Mucosa of descending colon (tissue), 3 donors: ENCODE measurements at regions not wholly inside any gene's neighbourhood (a gene's known extent, or its start where the extent isn't known, plus 50 kb on each side); places are given as distances from the start of the nearest gene placed in this dataset.

Experiments
- ATAC-seq: fragments of 200-7000 bp; cut with Tn5 transposase; one replicate; pipeline ENCODE4 v1.9.1; 2020; ENCODE audit warnings: mild to moderate bottlenecking, moderate library complexity
- DNase-seq, 3 donors: peaks; one replicate each; pipeline ENCODE4 v3.0.0-alpha.2; 2020
- H3K36me3 ChIP-seq: fragments of 200-600 bp; one replicate; pipeline ENCODE4 v1.8.0; 2021; ENCODE audit warnings: low read depth, mild to moderate bottlenecking
- H3K4me1 ChIP-seq: fragments of 200-600 bp; one replicate; pipeline ENCODE4 v1.8.0; 2021; ENCODE audit warnings: low read depth, mild to moderate bottlenecking
- H3K4me3 ChIP-seq: fragments of 200-600 bp; one replicate; pipeline ENCODE4 v1.8.0; 2021; ENCODE audit warnings: mild to moderate bottlenecking
- H3K9me3 ChIP-seq: fragments of 200-600 bp; one replicate; pipeline ENCODE4 v1.8.0; 2021; ENCODE audit warnings: mild to moderate bottlenecking
- intact Hi-C, 2 donors: fragments of 100-400 bp; cut with DNase I in 1 of 2; cut with micrococcal nuclease in 1 of 2; formaldehyde crosslinking; loops; one replicate each; pipeline versions ENCODE4 v1.11.0 to v1.11.1; 2022; cut with DNase I, micrococcal nuclease
- TF ChIP-seq, protein P1 (sequence below): fragments of 200-600 bp; IDR thresholded peaks from one replicate; pipeline ENCODE4 v1.8.0; 2022; ENCODE audit warnings: antibody characterized with exemption, mild to moderate bottlenecking
- donor health status: DM: no; HTN: no; CAD: no; lungs with moderate emphysema.
- donor health status: DM: no; HTN: no; CAD: no.
- donor health status: DM: no; HTN: yes; CAD: no.

- no peaks in the 10 kb centered on the region for H3K36me3 ChIP-seq
- H3K4me3 ChIP-seq: no peak overlapping the region
- no peaks in the 10 kb centered on the region for H3K4me1 ChIP-seq
- intact Hi-C loops: no loop called here
- peaks cover 15% of the 10 kb centered on the region for H3K9me3 ChIP-seq
- DNase-seq (no peak), ATAC-seq (no peak)
- TF ChIP-seq, protein P1, sequence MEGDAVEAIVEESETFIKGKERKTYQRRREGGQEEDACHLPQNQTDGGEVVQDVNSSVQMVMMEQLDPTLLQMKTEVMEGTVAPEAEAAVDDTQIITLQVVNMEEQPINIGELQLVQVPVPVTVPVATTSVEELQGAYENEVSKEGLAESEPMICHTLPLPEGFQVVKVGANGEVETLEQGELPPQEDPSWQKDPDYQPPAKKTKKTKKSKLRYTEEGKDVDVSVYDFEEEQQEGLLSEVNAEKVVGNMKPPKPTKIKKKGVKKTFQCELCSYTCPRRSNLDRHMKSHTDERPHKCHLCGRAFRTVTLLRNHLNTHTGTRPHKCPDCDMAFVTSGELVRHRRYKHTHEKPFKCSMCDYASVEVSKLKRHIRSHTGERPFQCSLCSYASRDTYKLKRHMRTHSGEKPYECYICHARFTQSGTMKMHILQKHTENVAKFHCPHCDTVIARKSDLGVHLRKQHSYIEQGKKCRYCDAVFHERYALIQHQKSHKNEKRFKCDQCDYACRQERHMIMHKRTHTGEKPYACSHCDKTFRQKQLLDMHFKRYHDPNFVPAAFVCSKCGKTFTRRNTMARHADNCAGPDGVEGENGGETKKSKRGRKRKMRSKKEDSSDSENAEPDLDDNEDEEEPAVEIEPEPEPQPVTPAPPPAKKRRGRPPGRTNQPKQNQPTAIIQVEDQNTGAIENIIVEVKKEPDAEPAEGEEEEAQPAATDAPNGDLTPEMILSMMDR: no peak
Measured at GRCh38 chr17:53736516-53737240, 86.0 kb upstream of the KIF2B start.

DNA sequence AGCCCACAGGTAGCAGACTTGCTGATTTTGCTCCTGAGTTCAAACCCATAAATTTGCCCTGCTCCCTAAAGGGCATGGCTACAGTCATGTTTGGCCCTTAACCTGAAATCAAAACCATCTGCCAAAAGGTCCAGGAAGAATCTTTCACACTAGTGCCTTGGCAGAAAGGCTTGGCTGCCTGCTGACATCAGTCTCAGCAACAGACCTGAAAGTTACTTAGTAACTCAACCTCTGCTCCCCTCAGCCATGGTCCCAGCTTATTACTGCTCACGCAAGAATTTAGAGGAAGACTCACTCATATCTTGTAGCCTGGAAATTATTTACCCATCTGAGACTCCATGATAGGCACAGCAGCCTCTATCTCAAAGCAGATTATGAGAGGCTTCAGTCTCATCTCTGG lies 98.0 kb upstream of the KIF2B start:
- H3K36me3 ChIP-seq: no peaks in the 10 kb centered on the region
- intact Hi-C loops: no loop called here
- H3K4me1 ChIP-seq: no peaks in the 10 kb centered on the region
- H3K4me3 ChIP-seq: no peak overlapping the region
- TF ChIP-seq, protein P1: no peak
- ATAC-seq: no peak
- DNase-seq: no peak
- peaks cover 39% of the 10 kb centered on the region for H3K9me3 ChIP-seq

- no peaks in the 10 kb centered on the region for H3K4me1 ChIP-seq
- no peak for DNase-seq
- no peak for ATAC-seq
- peaks cover 35% of the 10 kb centered on the region for H3K9me3 ChIP-seq
- intact Hi-C loops: no loop called here
- H3K4me3 ChIP-seq: no peak overlapping the region
- TF ChIP-seq, protein P1: no peak
- no peaks in the 10 kb centered on the region for H3K36me3 ChIP-seq
Measured at GRCh38 chr17:53722407-53722806, 100.3 kb upstream of the KIF2B start.

- intact Hi-C loops: no loop called here
- TF ChIP-seq, protein P1: no peak
Measured at GRCh38 chr17:53721101-53721500, 101.6 kb upstream of the KIF2B start.

GRCh38 chr17:53719229-53719628 lies 103.5 kb upstream of the KIF2B start:
- Histone ChIP-seq H3K9me3 (peaks cover 23% of the 10 kb centered on the region), H3K36me3 (no peaks in the 10 kb centered on the region), H3K4me3 (no peak overlapping the region), H3K4me1 (no peaks in the 10 kb centered on the region)
- DNase-seq: no peak
- ATAC-seq: no peak
- TF ChIP-seq, protein P1: no peak
- intact Hi-C loops: no loop called here

More at GRCh38 chr17:53721101-53721500, 101.6 kb upstream of the KIF2B start:
- Histone ChIP-seq H3K4me3 (no peak overlapping the region), H3K36me3 (no peaks in the 10 kb centered on the region), H3K4me1 (no peaks in the 10 kb centered on the region), H3K9me3 (peaks cover 22% of the 10 kb centered on the region)
- DNase-seq (no peak), ATAC-seq (no peak)
